Fibroblast of skin of right biceps (primary cell): ENCODE measurements at regions not wholly inside any gene's neighbourhood (a gene's known extent, or its start where the extent isn't known, plus 50 kb on each side); places are given as distances from the start of the nearest gene placed in this dataset.
A peak's percentile ranks its signal among the peaks of the same experiment; 100 is the strongest.

Source experiments
- DNase-seq: peaks from one replicate; pipeline ENCODE4 v3.0.0-alpha.2; 2013

GRCh38 chr18:68623342-68623741 is 91.6 kb downstream of the TMX3 start:
- DNase-seq, result peak; percentile 73

- no peak for DNase-seq
These were observed 103.6 kb downstream of the TMX3 start for GRCh38 chr18:68611311-68611710.

GRCh38 chr18:68608851-68609490 is 105.9 kb downstream of the TMX3 start:
- no peak for DNase-seq

DNA sequence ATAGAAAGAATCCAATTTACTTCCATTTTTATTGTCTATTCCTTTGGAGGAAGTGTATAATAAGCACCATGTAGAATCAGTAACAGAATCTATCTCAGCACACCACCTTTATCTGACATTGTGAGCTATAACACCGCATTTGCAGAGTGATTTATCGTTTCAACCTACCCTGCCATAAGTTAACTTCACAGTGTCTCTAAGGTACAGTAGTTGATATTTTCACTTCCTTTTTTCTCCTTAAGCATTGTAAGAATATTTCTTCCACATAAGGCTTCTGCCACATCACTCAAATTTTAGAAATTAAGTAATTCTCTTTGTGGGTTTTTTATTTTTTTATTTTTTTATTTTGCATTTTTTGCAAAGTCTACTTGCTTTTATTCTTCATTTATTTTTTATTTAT is 107.1 kb downstream of the TMX3 start:
- DNase-seq, result no peak

GRCh38 chr18:68604256-68604655 is 110.7 kb downstream of the TMX3 start:
- DNase-seq, result peak; percentile 23

DNA sequence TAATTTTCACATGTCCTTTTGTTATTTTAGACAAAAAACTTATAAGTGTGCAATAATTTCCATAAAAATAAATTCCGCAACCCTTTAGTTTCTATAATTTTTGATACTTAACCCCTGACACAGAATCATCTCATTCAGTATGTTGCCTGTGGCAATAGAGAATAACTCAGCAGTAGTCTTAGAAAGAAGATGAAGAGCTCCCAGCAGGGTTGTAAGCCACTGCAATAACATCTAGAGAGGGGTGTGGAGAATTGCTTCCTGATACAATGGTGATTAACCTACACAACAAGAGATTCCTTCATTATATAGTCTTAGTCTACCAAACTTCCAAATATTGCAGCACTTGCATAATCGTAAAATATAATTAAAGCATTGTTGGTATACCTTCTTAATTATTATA is 118.9 kb downstream of the TMX3 start:
- DNase-seq, result no peak

DNA sequence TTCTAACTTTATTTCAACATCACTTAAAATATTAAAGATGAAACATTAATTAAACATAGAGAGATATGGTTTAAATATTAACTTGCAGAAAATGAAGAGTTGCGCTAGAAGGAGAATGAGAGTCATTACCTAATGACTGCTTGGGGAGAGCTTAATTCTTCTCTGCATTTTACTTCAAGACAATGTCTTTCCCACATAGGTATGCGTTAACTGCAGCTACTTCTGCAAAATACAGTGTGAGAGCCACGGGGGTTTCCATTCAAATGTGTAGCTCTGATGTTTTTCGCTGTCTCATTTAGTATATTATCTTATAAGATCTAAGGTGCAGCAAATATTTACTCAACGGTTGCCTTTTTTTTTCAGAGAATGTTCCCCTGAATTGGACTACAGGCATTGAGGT is 126.7 kb downstream of the TMX3 start:
- no peak for DNase-seq

DNA sequence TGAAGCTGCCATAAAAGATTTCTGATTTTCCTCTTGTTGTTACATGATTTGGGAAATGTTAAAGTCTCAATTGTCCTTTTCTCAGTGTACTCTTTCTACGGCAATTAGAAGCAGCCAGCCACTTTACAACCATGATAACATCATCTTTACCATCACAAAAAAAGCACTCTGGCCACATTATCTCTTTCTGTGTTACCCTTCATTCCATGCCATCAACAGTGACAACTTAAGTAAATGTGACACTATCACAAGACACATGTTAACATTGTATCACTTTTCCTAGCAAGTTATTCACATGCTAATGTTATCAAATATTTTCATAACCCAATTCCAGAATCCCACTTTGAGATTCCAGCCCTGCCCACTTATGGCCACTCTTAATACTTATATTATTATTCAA is 131.2 kb downstream of the TMX3 start:
- no peak for DNase-seq

DNA sequence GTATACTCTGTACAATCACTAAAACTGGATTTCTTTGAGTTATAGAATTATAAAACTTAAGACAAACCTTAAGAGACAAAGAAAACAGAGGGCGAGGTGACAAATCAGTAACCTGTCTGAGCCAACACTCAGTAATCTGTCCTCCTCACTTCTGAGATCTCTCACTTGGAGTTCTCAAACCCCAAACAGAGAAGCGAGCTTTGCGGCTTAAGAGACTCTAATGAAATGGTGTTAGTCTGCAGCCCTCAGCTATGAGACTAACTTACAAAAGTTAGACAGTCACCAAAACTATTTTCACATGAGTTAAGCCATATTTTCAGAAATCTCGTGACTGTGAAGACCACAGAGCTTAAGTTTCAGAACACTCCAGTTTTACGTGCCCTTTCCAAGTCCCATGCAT is 140.6 kb downstream of the TMX3 start:
- DNase-seq, result no peak

DNA sequence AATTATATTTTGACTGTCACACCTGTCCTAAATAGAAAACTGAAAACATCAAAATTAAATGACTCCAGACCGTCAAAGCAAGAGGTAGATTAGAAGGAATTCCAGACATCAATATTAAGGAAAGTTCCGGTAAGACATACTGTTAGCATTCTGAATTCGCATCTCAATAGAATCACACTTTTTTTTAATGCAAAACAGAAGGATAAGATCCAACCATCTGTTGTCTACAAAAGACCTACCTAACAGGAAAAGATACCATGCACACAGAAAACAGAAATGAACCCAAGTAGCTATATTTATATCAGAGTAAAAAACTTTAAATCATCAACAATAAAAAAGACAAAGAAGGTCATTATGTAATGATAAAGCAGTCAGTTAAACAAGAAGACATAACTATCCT is 145.0 kb downstream of the TMX3 start:
- DNase-seq, result no peak

DNA sequence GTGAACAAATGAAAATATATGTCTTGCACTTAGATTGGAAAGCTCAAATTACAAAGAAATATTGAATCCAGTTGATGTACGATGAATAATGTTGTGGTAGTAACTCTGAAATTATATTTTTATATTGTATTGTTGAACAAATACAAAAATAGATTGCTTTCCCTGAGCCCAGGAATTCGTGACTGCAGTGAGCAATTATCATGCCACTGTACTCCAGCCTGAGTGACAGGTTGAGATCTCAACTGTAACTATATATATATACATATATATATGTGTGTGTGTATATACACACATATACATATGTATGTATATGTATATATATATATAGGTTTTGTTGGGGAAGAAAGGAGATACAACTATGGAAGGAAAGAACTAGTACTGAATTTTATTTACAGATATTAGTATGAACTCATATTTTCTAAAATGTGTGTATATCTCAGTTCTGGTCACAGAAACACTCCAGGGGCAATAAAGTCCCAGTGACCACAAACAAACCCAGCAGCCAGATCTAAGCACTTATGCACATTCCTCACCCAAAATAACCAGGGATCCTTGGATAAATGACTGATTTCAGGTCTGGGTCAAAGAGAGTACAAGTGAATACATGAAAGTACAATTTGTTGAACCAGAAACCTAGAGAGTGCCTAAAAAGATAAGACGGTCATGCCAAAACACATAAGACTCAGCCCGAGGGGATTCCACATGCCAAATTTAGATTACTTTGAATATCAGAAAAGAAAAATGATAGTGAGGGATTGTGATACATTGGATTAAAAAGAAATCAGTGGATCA is 146.3 kb downstream of the TMX3 start:
- no peak for DNase-seq

DNA sequence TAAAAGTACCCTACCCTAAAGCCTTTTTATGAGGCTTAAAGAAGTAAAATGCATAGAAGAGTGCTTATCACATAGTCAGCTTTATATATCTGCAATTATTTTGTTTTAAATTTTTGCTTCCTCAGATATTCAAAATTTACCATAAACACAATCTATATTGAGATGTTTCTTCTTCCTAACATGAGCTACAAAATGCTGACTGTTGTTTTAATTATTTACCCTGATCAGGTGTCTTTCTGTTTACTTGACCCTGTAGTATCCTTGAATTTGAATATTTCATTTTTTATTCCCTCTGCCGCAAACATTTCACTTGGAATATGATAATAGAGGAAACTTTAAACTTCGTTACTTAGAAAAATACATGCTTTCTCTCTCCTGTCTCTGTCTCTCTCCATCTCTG is 147.9 kb downstream of the TMX3 start:
- DNase-seq, result no peak

DNA sequence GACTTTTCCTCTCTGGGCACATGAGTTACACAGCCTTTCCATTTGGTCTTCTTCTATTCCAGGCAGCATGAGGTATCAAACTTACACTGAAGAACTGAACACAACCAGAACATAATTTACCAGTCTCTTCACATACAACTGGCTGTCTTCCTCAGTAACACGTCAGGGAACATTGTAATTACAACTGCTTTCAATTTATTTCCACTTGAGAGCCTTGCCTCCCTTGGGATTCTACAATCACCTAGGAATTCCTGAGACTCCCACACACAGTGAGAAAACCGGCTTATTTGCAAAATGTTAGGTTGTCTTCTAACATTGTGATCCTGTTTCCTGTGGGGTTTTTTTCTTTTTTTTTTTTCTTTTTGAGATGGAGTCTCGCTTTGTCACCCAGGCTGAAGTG is 149.9 kb downstream of the TMX3 start:
- DNase-seq, result peak; percentile 77

- DNase-seq, result no peak
These were observed 150.6 kb downstream of the TMX3 start for GRCh38 chr18:68564351-68564750.

DNA sequence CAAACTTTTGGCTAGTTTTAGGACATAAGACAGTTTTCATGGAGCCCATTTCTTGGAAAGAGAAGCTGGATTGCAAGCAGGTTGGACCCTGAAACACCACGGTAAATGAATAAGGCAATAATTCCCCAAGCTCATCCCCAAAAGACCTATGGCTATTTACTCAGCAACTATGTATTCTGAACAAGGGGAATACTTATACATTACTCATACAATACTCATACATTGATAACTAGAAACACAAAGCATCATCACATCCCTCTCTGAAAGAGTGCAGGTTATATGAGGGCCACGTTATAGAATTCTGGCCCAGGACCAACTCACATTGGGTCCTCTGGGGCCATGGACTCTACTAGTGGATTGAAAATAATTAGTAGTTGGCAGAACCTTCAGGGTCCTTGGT is 154.8 kb downstream of the TMX3 start:
- no peak for DNase-seq

GRCh38 chr18:68557183-68557582 is 157.7 kb downstream of the TMX3 start:
- DNase-seq, result no peak

GRCh38 chr18:68555879-68556301 is 159.0 kb downstream of the TMX3 start:
- peak; percentile 14 for DNase-seq

- peak; percentile 64 for DNase-seq
These were observed 165.7 kb downstream of the TMX3 start for GRCh38 chr18:68548904-68549870.

DNA sequence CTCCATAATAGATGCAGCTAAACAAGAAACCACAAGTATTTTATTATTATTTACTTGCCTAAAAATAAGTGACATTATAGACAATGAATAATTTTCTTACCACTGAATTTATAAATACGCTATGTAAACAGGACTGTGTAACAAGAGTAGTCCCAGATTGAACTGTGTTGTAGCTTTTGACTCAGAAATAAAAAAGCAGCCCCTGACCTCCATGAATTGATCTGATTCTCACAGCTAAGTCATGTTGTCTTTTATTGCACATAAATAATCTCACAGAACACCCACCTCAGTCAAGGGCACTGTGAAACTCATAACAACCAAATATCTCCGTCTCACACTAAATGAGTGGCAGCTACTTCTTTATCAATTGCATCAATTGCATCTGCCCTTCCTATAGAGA is 171.6 kb downstream of the TMX3 start:
- no peak for DNase-seq

DNA sequence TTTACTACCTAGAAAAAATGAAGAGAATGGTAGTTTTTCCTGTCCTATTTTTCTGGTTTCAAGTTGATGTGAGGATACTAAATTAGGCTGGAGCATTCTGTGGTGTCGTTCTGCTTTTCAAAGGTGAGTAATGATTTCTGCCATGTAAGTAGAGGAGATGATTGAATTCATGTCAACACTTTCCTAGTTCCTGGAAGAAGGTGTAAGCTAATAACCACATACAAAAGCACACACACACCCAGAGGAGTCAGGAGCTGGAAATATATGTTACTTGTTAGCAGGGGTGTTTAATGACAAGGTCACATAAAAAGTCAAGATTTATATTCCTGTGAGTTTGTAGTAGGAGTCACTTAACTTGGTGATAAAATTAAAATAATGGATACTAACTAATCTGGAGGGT is 172.1 kb downstream of the TMX3 start:
- peak; percentile 14 for DNase-seq

GRCh38 chr18:68533641-68534040 is 181.3 kb downstream of the TMX3 start:
- DNase-seq, result peak; percentile 25

DNA sequence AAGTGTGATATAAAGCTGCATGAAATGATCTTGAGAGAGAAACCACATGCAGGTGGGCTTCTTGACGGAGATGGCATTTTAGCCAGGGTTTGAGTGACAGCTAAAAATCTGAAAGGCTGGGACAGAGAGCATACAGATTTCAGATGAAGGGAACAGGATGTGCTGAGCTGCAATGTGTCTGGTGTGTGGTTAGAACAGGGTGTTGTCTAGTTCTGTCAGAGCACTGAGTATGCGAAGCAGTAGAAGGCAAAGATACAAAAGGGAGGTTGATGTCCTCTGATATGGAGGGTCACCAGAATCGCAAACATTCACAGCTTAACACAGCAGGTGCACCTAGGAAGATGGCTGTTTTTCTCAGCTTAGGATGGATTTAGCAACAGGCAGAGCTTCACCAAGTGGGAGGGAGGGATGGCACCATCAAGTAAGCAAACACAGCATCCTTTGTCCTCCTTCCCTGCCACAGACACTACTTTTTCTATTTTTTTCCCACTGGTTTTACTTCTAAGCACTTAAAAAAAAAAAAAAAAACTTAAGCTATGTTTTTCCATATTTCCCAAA is 182.5 kb downstream of the TMX3 start:
- no peak for DNase-seq

- no peak for DNase-seq
These were observed 189.8 kb downstream of the TMX3 start for GRCh38 chr18:68525091-68525490.
